ENCODE measurements at regions not wholly inside any gene's neighbourhood (a gene's known extent, or its start where the extent isn't known, plus 50 kb on each side); places are given as distances from the start of the nearest gene placed in this dataset.

DNA sequence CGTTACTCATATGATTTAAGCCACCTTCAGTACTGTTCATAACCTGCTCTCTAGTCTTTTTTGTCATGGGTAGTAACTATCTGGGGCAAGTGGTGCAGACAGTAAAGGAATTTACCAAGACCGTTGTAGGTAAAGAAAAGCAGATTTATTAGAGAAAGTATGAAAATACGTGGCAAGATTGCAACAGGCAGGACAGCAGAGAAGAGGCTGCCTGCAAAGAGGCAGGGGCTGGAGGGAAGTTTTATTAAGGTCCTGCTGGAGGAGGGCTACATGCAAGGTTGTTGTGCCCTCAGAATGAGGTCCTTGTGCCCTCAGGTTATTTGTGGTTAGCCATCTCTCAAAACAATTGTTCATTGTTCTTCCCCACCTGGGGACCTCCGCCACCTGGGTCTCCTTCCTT, 444.3 kb downstream of the BCKDHB start:
- DNase-seq (no peak), ATAC-seq (no peak)
- H3K36me3 ChIP-seq, result no peaks in the 10 kb centered on the region
- no peaks in the 10 kb centered on the region for H3K27me3 ChIP-seq
- no peaks in the 10 kb centered on the region for H3K4me1 ChIP-seq
- H3K4me3 ChIP-seq, result no peak overlapping the region
- intact Hi-C loops (cut with DNase I), result no loop called here
- no peak for TF ChIP-seq POLR2A (IDR thresholded peaks at IDR 0.05)
- TF ChIP-seq, protein P1, sequence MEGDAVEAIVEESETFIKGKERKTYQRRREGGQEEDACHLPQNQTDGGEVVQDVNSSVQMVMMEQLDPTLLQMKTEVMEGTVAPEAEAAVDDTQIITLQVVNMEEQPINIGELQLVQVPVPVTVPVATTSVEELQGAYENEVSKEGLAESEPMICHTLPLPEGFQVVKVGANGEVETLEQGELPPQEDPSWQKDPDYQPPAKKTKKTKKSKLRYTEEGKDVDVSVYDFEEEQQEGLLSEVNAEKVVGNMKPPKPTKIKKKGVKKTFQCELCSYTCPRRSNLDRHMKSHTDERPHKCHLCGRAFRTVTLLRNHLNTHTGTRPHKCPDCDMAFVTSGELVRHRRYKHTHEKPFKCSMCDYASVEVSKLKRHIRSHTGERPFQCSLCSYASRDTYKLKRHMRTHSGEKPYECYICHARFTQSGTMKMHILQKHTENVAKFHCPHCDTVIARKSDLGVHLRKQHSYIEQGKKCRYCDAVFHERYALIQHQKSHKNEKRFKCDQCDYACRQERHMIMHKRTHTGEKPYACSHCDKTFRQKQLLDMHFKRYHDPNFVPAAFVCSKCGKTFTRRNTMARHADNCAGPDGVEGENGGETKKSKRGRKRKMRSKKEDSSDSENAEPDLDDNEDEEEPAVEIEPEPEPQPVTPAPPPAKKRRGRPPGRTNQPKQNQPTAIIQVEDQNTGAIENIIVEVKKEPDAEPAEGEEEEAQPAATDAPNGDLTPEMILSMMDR (IDR thresholded peaks at IDR 0.05), result no peak
- no peaks in the 10 kb centered on the region for H3K9me3 ChIP-seq
- 70% methylated on average over 4 of the region's 4 CpGs for WGBS (ENCODE audit: insufficient coverage, low coverage, low lambda C conversion rate, missing lambda C conversion rate)
- H3K27ac ChIP-seq, result no peak overlapping the region

DNA sequence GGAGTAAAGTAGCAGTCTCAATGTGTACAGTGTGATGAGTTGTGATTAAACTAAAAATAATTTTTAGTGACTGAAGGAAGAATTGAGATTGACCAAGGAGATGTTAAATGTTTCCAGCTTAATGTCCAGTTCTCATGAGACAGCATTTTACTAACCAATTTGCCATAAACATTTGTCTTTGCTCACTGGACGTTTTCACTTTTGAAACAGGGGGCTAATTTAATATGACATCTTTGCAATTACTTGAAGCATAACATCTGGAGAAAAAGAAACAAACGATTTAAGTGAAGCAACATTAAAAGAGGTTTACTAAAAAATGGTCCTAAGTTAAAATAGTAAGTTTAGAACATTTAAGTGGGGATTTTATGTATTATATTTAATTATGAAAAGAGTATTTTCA, 443.8 kb downstream of the BCKDHB start:
- Histone ChIP-seq H3K27me3 (no peaks in the 10 kb centered on the region), H3K9me3 (no peaks in the 10 kb centered on the region), H3K4me1 (no peaks in the 10 kb centered on the region), H3K27ac (no peak overlapping the region), H3K4me3 (no peak overlapping the region), H3K36me3 (no peaks in the 10 kb centered on the region)
- no peak for TF ChIP-seq POLR2A (IDR thresholded peaks at IDR 0.05)
- TF ChIP-seq, protein P1 (IDR thresholded peaks at IDR 0.05), result no peak
- WGBS (ENCODE audit: insufficient coverage, low coverage, low lambda C conversion rate, missing lambda C conversion rate), result 38% methylated on average over 2 of the region's 2 CpGs
- no peak for DNase-seq
- no peak for ATAC-seq
- intact Hi-C loops (cut with DNase I), result no loop called here

DNA sequence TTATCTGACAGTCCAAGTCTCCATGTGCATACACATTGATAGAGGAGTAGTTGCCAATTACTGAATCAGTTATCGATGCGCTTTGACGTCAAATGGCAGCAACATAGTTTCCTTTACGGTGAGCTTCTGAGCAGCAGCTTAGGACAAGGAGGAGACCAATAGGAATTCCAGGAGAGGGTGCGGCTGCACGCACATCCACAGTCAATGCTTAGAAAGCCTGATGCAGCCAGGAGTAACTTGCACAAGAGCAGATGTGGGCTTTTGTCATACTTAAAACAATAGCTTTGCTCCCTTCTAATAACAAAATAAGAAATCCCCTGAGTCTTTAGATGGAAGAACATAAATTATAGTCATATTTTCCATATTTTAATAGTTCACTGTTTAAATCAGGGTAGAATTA, 442.1 kb downstream of the BCKDHB start:
- Histone ChIP-seq H3K27me3 (no peaks in the 10 kb centered on the region), H3K36me3 (no peaks in the 10 kb centered on the region), H3K4me3 (no peak overlapping the region), H3K4me1 (no peaks in the 10 kb centered on the region), H3K9me3 (no peaks in the 10 kb centered on the region), H3K27ac (no peak overlapping the region)
- DNase-seq (no peak), ATAC-seq (no peak)
- TF ChIP-seq, protein P1 (IDR thresholded peaks at IDR 0.05), result no peak
- TF ChIP-seq POLR2A (IDR thresholded peaks at IDR 0.05), result no peak
- WGBS (ENCODE audit: insufficient coverage, low coverage, low lambda C conversion rate, missing lambda C conversion rate), result 98% methylated on average over 6 of the region's 6 CpGs
- intact Hi-C loops (cut with DNase I), result no loop called here

DNA sequence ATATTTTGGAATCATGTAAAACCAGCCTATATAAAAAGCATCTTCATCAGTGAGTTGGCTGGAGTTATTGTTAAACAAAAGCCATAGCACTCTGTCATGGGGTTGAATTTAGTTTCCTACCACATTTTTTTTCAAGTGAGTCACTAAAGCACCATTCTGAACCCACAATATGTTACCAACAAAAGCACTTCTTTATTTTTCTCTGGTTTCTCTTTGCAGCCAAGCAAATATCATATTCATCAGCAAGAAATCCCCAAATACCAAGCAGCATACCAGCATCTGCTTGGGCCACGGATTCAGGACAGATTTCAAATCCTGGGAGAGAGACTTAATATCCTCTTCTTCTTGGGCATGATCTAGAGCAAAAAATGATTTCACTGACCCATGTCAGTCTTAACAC, 441.4 kb downstream of the BCKDHB start:
- Histone ChIP-seq H3K4me1 (no peaks in the 10 kb centered on the region), H3K27me3 (no peaks in the 10 kb centered on the region), H3K36me3 (no peaks in the 10 kb centered on the region), H3K9me3 (no peaks in the 10 kb centered on the region), H3K4me3 (no peak overlapping the region), H3K27ac (no peak overlapping the region)
- intact Hi-C loops (cut with DNase I), result no loop called here
- no peak for TF ChIP-seq POLR2A (IDR thresholded peaks at IDR 0.05)
- TF ChIP-seq, protein P1 (IDR thresholded peaks at IDR 0.05), result no peak
- ATAC-seq (no peak), DNase-seq (no peak)
- 58% methylated on average over 1 of the region's 1 CpG for WGBS (ENCODE audit: insufficient coverage, low coverage, low lambda C conversion rate, missing lambda C conversion rate)

DNA sequence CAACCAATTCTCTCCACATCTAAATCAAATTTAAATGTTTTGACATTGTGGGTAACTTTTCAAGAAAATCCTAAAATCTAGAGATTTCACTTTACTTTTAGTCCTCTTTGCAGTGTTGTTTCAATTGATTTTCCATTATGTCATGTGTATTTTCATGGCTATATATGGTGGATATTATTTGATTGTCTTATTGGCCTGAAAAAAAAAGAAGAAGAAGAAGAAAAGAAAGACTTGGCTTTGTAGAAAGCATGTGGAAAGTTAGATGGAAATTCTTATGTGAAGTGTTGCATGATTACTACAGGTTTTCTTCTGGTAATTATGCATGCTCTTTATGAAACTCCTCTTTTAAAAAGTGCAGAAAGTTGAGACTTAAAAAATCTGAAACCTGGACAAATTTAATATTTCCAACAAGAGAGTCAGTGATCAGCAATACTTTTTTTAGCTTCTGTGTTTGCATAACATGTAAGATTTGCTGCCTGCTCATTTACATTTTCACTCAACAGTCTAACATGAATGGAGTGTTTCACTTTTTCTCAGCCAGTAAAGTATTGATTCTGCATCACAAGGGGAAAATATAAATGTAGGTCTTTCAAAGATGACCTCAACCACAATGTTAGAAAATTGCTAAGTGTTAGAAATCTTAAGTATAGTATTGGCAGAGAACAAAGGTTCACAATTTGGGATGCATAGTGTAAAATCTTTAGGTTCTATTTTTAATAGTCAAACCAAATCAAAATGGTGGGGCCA, 438.7 kb downstream of the BCKDHB start:
- Histone ChIP-seq H3K27ac (no peak overlapping the region), H3K4me3 (no peak overlapping the region), H3K9me3 (no peaks in the 10 kb centered on the region), H3K4me1 (no peaks in the 10 kb centered on the region), H3K27me3 (no peaks in the 10 kb centered on the region), H3K36me3 (no peaks in the 10 kb centered on the region)
- intact Hi-C loops (cut with DNase I), result no loop called here
- ATAC-seq, result no peak
- DNase-seq, result no peak
- no peak for TF ChIP-seq POLR2A (IDR thresholded peaks at IDR 0.05)
- TF ChIP-seq, protein P1 (IDR thresholded peaks at IDR 0.05), result no peak
